ENCODE measurements at regions not wholly inside any gene's neighbourhood (a gene's known extent, or its start where the extent isn't known, plus 50 kb on each side); places are given as distances from the start of the nearest gene placed in this dataset.

- H3K9me3 Mint-ChIP-seq: peaks cover 7% of the 10 kb centered on the region
- no peak overlapping the region for H3K27ac Mint-ChIP-seq
- H3K4me3 Mint-ChIP-seq: no peak overlapping the region
- H3K4me1 Mint-ChIP-seq (ENCODE audit: unreplicated experiment): no peaks in the 10 kb centered on the region
- H3K36me3 Mint-ChIP-seq: no peaks in the 10 kb centered on the region
- no peaks in the 10 kb centered on the region for H3K27me3 Mint-ChIP-seq
- no peak for DNase-seq (ENCODE audit: extremely low spot score, unreplicated experiment)
- TF ChIP-seq, protein P1, sequence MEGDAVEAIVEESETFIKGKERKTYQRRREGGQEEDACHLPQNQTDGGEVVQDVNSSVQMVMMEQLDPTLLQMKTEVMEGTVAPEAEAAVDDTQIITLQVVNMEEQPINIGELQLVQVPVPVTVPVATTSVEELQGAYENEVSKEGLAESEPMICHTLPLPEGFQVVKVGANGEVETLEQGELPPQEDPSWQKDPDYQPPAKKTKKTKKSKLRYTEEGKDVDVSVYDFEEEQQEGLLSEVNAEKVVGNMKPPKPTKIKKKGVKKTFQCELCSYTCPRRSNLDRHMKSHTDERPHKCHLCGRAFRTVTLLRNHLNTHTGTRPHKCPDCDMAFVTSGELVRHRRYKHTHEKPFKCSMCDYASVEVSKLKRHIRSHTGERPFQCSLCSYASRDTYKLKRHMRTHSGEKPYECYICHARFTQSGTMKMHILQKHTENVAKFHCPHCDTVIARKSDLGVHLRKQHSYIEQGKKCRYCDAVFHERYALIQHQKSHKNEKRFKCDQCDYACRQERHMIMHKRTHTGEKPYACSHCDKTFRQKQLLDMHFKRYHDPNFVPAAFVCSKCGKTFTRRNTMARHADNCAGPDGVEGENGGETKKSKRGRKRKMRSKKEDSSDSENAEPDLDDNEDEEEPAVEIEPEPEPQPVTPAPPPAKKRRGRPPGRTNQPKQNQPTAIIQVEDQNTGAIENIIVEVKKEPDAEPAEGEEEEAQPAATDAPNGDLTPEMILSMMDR (conservative IDR thresholded peaks at IDR 0.05): no peak
These were observed 125.0 kb upstream of the TSHZ2 start for GRCh38 chr20:52847029-52847660.

DNA sequence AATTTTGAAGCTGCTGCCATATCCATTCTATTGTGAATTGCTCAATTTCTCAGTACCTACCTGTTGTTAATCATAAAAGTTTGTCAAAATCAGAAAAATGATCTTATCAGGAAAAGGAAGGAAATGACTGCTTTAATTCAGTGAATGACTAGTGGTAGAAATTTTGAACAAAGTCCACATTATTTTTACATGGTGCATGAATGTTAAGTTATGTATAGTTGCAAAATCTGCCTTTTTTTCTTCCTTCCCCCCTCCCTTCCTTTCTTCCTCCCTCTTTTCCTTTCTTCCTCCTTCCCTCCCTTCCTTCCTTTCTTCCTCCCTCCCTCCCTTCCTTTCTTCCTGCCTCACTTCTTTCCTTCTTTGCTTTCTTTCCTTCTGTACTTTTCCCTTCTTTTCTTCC lies 127.1 kb upstream of the TSHZ2 start:
- DNase-seq (ENCODE audit: extremely low spot score, unreplicated experiment): no peak
- Mint-ChIP-seq H3K4me1 (ENCODE audit: unreplicated experiment) (peaks cover 4% of the 10 kb centered on the region), H3K9me3 (no peaks in the 10 kb centered on the region), H3K27ac (no peak overlapping the region), H3K4me3 (no peak overlapping the region), H3K36me3 (no peaks in the 10 kb centered on the region), H3K27me3 (no peaks in the 10 kb centered on the region)
- TF ChIP-seq, protein P1 (conservative IDR thresholded peaks at IDR 0.05): no peak

- no peak for DNase-seq (ENCODE audit: extremely low spot score, unreplicated experiment)
- TF ChIP-seq, protein P1 (conservative IDR thresholded peaks at IDR 0.05): no peak
- Mint-ChIP-seq H3K4me1 (ENCODE audit: unreplicated experiment) (peaks cover 4% of the 10 kb centered on the region), H3K4me3 (no peak overlapping the region), H3K27ac (no peak overlapping the region), H3K27me3 (peaks cover 3% of the 10 kb centered on the region), H3K9me3 (no peaks in the 10 kb centered on the region), H3K36me3 (no peaks in the 10 kb centered on the region)
These were observed 128.7 kb upstream of the TSHZ2 start for GRCh38 chr20:52843425-52843824.

DNA sequence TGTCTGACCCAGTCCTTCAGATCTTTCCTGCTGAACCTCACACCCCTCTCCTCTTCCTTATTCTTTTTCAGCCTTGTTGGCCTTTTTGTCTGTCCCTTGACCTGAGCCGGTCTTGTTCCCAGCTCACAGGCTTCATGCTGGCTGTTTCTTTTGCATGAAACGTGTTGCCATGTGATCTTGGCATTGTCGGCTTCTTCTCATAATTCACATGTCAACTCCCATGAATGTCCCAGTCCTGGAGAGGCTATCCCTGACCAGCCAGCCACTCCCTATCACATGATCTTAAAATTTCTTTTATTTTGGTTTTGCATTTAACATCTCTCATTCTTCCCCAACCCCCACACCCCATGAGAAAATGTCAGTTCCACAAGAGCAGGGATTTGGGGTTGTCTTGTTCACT lies 131.2 kb upstream of the TSHZ2 start:
- TF ChIP-seq, protein P1 (conservative IDR thresholded peaks at IDR 0.05): no peak
- no peak overlapping the region for H3K4me3 Mint-ChIP-seq
- peaks cover 7% of the 10 kb centered on the region for H3K27me3 Mint-ChIP-seq
- no peaks in the 10 kb centered on the region for H3K36me3 Mint-ChIP-seq
- no peaks in the 10 kb centered on the region for H3K9me3 Mint-ChIP-seq
- peaks cover 4% of the 10 kb centered on the region for H3K4me1 Mint-ChIP-seq (ENCODE audit: unreplicated experiment)
- no peak overlapping the region for H3K27ac Mint-ChIP-seq
- no peak for DNase-seq (ENCODE audit: extremely low spot score, unreplicated experiment)

DNA sequence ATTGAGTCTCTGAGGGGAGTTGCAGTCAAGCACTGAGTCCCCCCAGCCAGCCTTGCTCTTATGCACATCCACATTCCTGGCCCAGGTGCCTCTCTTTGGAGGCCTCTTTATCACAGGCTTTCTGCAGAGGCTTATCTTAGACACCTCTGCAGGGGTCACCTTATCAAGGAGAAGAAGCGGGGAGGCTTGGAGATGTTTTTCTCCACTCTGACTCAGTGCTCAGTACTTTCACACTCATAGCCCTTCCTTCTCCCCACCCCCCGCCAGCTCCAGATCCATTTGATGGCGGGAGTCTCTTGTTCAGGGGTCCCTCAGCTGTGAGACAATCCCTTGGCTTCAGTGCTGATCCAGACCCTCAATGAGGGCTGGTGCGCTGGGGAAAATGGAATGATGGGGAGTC lies 132.1 kb upstream of the TSHZ2 start:
- Mint-ChIP-seq H3K9me3 (no peaks in the 10 kb centered on the region), H3K27ac (no peak overlapping the region), H3K4me3 (no peak overlapping the region), H3K36me3 (no peaks in the 10 kb centered on the region), H3K4me1 (ENCODE audit: unreplicated experiment) (peaks cover 4% of the 10 kb centered on the region), H3K27me3 (peaks cover 7% of the 10 kb centered on the region)
- TF ChIP-seq, protein P1 (conservative IDR thresholded peaks at IDR 0.05): no peak
- no peak for DNase-seq (ENCODE audit: extremely low spot score, unreplicated experiment)

All from type B pancreatic cell (in vitro differentiated cells).